C4-2B (cell line): ENCODE measurements at regions not wholly inside any gene's neighbourhood (a gene's known extent, or its start where the extent isn't known, plus 50 kb on each side); places are given as distances from the start of the nearest gene placed in this dataset.

Experiments used
- H3K27ac ChIP-seq: fragments of 450-650 bp; 2 replicates; pipeline ENCODE4 v1.5.1; 2017
- ZFX ChIP-seq: fragments of 450-650 bp; IDR thresholded peaks from 2 replicates; pipeline ENCODE4 v1.6.1; 2017
- TF ChIP-seq, protein P1 (sequence below): fragments of 450-650 bp; conservative IDR thresholded peaks from 2 replicates; pipeline ENCODE4 v1.5.1; 2017; ENCODE audit warnings: mild to moderate bottlenecking

GRCh38 chr1:65497256-65497830 is 76.9 kb downstream of the LEPR start:
- TF ChIP-seq ZFX = no peak
- TF ChIP-seq, protein P1, sequence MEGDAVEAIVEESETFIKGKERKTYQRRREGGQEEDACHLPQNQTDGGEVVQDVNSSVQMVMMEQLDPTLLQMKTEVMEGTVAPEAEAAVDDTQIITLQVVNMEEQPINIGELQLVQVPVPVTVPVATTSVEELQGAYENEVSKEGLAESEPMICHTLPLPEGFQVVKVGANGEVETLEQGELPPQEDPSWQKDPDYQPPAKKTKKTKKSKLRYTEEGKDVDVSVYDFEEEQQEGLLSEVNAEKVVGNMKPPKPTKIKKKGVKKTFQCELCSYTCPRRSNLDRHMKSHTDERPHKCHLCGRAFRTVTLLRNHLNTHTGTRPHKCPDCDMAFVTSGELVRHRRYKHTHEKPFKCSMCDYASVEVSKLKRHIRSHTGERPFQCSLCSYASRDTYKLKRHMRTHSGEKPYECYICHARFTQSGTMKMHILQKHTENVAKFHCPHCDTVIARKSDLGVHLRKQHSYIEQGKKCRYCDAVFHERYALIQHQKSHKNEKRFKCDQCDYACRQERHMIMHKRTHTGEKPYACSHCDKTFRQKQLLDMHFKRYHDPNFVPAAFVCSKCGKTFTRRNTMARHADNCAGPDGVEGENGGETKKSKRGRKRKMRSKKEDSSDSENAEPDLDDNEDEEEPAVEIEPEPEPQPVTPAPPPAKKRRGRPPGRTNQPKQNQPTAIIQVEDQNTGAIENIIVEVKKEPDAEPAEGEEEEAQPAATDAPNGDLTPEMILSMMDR = no peak

DNA sequence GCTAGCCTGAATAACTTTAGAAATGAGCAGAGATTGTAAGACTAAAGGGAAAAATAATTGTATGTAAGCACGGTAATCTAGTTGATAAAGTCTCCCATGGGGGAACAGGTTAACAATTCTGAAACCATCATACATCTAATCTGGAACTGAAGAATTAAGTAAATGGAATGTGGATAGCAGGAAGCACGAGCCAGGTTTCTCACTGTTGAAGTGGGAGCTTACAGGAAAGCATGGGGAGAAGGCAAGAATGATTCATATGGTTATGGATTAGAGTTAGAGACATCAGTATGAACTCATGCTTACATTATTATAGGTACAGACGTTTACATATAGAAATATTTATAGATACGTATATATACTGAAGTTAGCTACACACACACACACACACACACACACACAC is 83.0 kb downstream of the LEPR start:
- no peak for TF ChIP-seq ZFX
- TF ChIP-seq, protein P1 = no peak
- H3K27ac ChIP-seq = no peak overlapping the region

More at GRCh38 chr1:65497256-65497830, 76.9 kb downstream of the LEPR start:
- H3K27ac ChIP-seq = no peak overlapping the region

DNA sequence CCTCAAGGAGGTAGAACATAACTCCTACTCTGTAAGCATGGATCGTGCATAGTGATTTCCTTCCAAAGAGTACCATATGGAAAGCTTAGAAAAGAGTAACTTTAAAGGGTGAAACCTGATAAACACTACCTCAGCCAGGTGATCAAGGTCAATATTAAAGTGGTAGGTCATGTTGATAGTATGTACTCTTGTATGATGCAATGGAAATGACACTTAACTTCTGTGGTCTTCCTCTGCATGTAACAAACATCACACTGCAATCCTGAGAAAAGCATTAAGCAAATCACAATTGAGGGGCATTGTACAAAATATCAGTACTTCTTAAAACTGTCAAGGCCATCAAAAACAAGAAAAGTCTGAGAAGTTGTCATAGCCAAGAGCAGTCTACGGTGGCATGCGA is 83.8 kb downstream of the LEPR start:
- no peak overlapping the region for H3K27ac ChIP-seq
- TF ChIP-seq, protein P1 = no peak
- no peak for TF ChIP-seq ZFX

GRCh38 chr1:65505547-65506300 is 85.3 kb downstream of the LEPR start:
- no peak overlapping the region for H3K27ac ChIP-seq
- TF ChIP-seq, protein P1 = no peak
- no peak for TF ChIP-seq ZFX

- TF ChIP-seq, protein P1 = no peak
- no peak for TF ChIP-seq ZFX
- no peak overlapping the region for H3K27ac ChIP-seq
Measured at GRCh38 chr1:65508051-65508450, 87.6 kb downstream of the LEPR start.

DNA sequence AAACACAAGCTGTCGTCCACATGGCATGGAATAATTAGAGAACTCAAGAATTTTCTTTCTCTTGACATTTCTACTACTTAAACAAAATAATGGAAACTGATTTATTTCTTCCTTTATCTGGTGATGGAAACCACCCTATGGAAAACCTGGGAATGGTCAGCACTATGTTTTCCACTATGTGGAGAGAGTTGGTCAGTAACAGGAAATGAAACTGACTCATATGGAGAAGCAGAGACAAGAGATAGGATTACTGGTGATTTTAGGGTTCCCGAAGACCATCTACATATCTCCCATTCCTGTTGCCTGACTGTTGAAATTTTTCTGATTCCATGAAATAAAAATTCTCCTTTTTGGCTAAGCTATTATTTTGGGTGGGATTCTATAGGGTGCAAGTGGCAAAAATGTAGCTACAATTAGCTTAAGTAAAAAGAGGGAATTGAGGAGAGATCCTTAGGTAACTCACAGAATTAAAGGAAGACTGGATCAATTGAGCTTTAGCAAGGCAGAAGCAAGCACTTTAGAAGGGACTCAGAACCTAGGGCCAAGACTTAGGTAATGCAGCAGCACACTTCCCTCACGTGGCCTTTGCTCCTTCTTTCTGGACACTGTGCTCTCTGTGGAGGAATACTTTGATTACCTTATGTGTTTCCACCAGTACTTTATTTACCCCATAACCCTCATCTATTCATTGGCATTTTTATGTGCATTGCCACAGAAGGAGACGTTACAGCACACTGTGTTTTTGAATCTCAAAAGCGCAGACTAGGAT is 89.6 kb downstream of the LEPR start:
- TF ChIP-seq, protein P1 = no peak
- TF ChIP-seq ZFX = no peak
- H3K27ac ChIP-seq = no peak overlapping the region

DNA sequence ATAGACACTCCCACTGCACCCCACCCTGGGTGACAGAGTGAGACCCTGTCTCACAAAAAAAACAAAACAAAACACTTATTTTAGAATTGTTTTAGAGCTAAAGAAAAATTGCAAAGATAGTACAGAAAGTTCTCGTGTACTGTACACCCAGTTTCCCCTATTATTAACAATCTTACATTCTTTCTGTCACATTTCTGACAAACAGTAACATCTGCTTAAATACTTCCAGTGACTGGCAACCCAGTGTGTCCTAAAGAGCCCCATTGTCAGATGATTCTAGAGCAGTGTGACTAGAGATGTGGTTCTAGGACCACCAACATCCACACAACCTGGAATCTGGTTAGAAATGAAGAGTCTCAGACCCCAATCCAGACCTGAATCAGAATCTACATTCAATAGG is 90.5 kb downstream of the LEPR start:
- no peak for TF ChIP-seq ZFX
- TF ChIP-seq, protein P1 = no peak
- H3K27ac ChIP-seq = no peak overlapping the region
